HG03025 (cell line): ENCODE measurements at regions not wholly inside any gene's neighbourhood (a gene's known extent, or its start where the extent isn't known, plus 50 kb on each side); places are given as distances from the start of the nearest gene placed in this dataset.
"Not testable (repeated sequence)": the region's sequence is repeated elsewhere in the genome, so short reads cannot be mapped to it uniquely, and the experiment has no call there.

Experiments used
- ATAC-seq: cut with Tn5 transposase; IDR thresholded peaks from one replicate; pipeline ENCODE4 v1.9.1; 2021; ENCODE audit warnings: mild to moderate bottlenecking, moderate library complexity; ENCODE audit not compliant: unreplicated experiment, low FRiP score

GRCh38 chr2:242063436-242063835 is 193.9 kb downstream of the RTP5 start:
- ATAC-seq: no peak

- no peak for ATAC-seq
Measured at GRCh38 chr2:242063850-242064249, 194.3 kb downstream of the RTP5 start.

- no peak for ATAC-seq
Measured at GRCh38 chr2:242064364-242065250, 195.1 kb downstream of the RTP5 start.

GRCh38 chr2:242065426-242065825 is 195.9 kb downstream of the RTP5 start:
- ATAC-seq: no peak

- no peak for ATAC-seq
Measured at GRCh38 chr2:242069018-242069417, 199.5 kb downstream of the RTP5 start.

- not testable (repeated sequence) for ATAC-seq
Measured at GRCh38 chr2:242069938-242070395, 200.4 kb downstream of the RTP5 start.

GRCh38 chr2:242070726-242071125 is 201.2 kb downstream of the RTP5 start:
- ATAC-seq: not testable (repeated sequence)

GRCh38 chr2:242071377-242071776 is 201.8 kb downstream of the RTP5 start:
- ATAC-seq: not testable (repeated sequence)

- ATAC-seq: not testable (repeated sequence)
Measured at GRCh38 chr2:242071936-242072335, 202.4 kb downstream of the RTP5 start.

- ATAC-seq: no peak
Measured at GRCh38 chr2:242075168-242075567, 205.6 kb downstream of the RTP5 start.

GRCh38 chr2:242075696-242076095 is 206.2 kb downstream of the RTP5 start:
- ATAC-seq: no peak

- ATAC-seq: not testable (repeated sequence)
Measured at GRCh38 chr2:242076184-242076583, 206.7 kb downstream of the RTP5 start.

GRCh38 chr2:242078426-242078825 is 208.9 kb downstream of the RTP5 start:
- ATAC-seq: not testable (repeated sequence)

- ATAC-seq: not testable (repeated sequence)
Measured at GRCh38 chr2:242079792-242080191, 210.3 kb downstream of the RTP5 start.

- not testable (repeated sequence) for ATAC-seq
Measured at GRCh38 chr2:242080575-242081214, 211.2 kb downstream of the RTP5 start.

GRCh38 chr2:242084034-242084433 is 214.5 kb downstream of the RTP5 start:
- ATAC-seq: not testable (repeated sequence)

GRCh38 chr2:242085024-242085674 is 215.6 kb downstream of the RTP5 start:
- not testable (repeated sequence) for ATAC-seq

- no peak for ATAC-seq
Measured at GRCh38 chr2:242085941-242086621, 216.6 kb downstream of the RTP5 start.

GRCh38 chr2:242088044-242088443 is 218.5 kb downstream of the RTP5 start:
- peak; percentile 28 for ATAC-seq

- ATAC-seq: peak; percentile 85
Measured at GRCh38 chr2:242088471-242089212, 219.1 kb downstream of the RTP5 start.
